ENCODE measurements at regions not wholly inside any gene's neighbourhood (a gene's known extent, or its start where the extent isn't known, plus 50 kb on each side); places are given as distances from the start of the nearest gene placed in this dataset.

DNA sequence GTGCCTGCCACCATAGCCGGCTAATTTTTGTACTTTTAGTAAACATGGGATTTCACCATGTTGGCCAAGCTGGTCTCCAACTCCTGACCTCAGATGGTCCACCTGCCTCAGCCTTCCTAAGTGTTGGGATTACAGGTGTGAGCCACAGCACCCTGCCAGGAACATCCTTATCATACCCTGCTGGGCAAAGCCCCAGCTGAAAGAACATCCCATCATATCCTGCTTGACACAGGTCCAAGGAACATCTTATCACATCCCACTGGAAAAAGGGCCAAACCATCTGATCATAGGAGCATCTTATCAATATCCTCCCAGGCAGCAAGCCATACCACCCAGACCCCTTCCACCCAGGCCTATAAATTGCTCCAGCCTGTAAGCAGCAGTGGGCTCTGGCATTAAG, 1109.2 kb upstream of the CDH8 start:
- TF ChIP-seq YY1 (IDR thresholded peaks at IDR 0.05; ENCODE audit: low read depth) (no peak), CREB1 (IDR thresholded peaks at IDR 0.05; ENCODE audit: low read depth) (no peak), EP300 (IDR thresholded peaks at IDR 0.05; ENCODE audit: borderline replicate concordance) (no peak), TAF1 (IDR thresholded peaks at IDR 0.05; ENCODE audit: low read depth) (no peak), FOXM1 (IDR thresholded peaks at IDR 0.05; ENCODE audit: borderline replicate concordance, low read depth) (no peak), TCF12 (IDR thresholded peaks at IDR 0.05; ENCODE audit: low read depth) (no peak), RAD21 (IDR thresholded peaks at IDR 0.05; ENCODE audit: low read depth) (no peak), EGR1 (IDR thresholded peaks at IDR 0.05) (no peak), MAX (IDR thresholded peaks at IDR 0.05) (no peak), ZBTB7A (IDR thresholded peaks at IDR 0.05; ENCODE audit: low read depth) (no peak), TEAD4 (IDR thresholded peaks at IDR 0.05) (no peak), CEBPB (IDR thresholded peaks at IDR 0.05) (no peak)
- TF ChIP-seq, protein P1, sequence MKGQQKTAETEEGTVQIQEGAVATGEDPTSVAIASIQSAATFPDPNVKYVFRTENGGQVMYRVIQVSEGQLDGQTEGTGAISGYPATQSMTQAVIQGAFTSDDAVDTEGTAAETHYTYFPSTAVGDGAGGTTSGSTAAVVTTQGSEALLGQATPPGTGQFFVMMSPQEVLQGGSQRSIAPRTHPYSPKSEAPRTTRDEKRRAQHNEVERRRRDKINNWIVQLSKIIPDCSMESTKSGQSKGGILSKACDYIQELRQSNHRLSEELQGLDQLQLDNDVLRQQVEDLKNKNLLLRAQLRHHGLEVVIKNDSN (IDR thresholded peaks at IDR 0.05): no peak
